WTC11 (cell line): ENCODE measurements at regions not wholly inside any gene's neighbourhood (a gene's known extent, or its start where the extent isn't known, plus 50 kb on each side); places are given as distances from the start of the nearest gene placed in this dataset.

Experiments
- CREB1 ChIP-seq: sonication (generic); formaldehyde crosslinking; IDR thresholded peaks from 2 replicates; pipeline ENCODE4 v1.8.0; 2023; ENCODE audit warnings: mild to moderate bottlenecking, missing genetic modification reagents
- CTCF ChIP-seq: fragments of 200-600 bp; IDR thresholded peaks from 2 replicates; pipeline ENCODE4 v1.8.0; 2022; ENCODE audit warnings: antibody characterized with exemption
- ESRRA ChIP-seq: sonication (generic); formaldehyde crosslinking; IDR thresholded peaks from 2 replicates; pipeline ENCODE4 v1.8.1; 2022; ENCODE audit warnings: mild to moderate bottlenecking, missing genetic modification reagents, borderline replicate concordance
- FOXK1 ChIP-seq: sonication (generic); formaldehyde crosslinking; IDR thresholded peaks from 2 replicates; pipeline ENCODE4 v1.8.0; 2022; ENCODE audit warnings: mild to moderate bottlenecking, moderate library complexity, missing genetic modification reagents
- JUN ChIP-seq: sonication (generic); formaldehyde crosslinking; IDR thresholded peaks from 2 replicates; pipeline ENCODE4 v1.8.0; 2023; ENCODE audit warnings: mild to moderate bottlenecking, missing genetic modification reagents
- KAT7 ChIP-seq: sonication (generic); formaldehyde crosslinking; IDR thresholded peaks from 2 replicates; pipeline ENCODE4 v1.8.1; 2023; ENCODE audit warnings: missing genetic modification reagents, mild to moderate bottlenecking, borderline replicate concordance
- MAX ChIP-seq: sonication (generic); formaldehyde crosslinking; IDR thresholded peaks from 2 replicates; pipeline ENCODE4 v1.8.0; 2022; ENCODE audit warnings: mild to moderate bottlenecking, missing genetic modification reagents
- NFYB ChIP-seq: sonication (generic); formaldehyde crosslinking; conservative IDR thresholded peaks from 2 replicates; pipeline ENCODE4 v1.8.0; 2022; ENCODE audit warnings: low read depth, missing genetic modification reagents
- USF2 ChIP-seq: sonication (generic); formaldehyde crosslinking; IDR thresholded peaks from 2 replicates; pipeline ENCODE4 v1.8.1; 2023; ENCODE audit warnings: mild to moderate bottlenecking, missing genetic modification reagents, moderate library complexity
- ZNF423 ChIP-seq: fragments of 250-450 bp; sonication (Bioruptor Pico); IDR thresholded peaks from 2 replicates; pipeline ENCODE4 v2.1.2; 2022; ENCODE audit warnings: mild to moderate bottlenecking, moderate library complexity
- TF ChIP-seq, protein P1 (sequence below): fragments of 250-450 bp; sonication (Bioruptor Pico); IDR thresholded peaks from 2 replicates; pipeline ENCODE4 v1.9.0; 2021; ENCODE audit warnings: moderate library complexity, mild to moderate bottlenecking, inconsistent platforms, borderline replicate concordance
- TF ChIP-seq, protein P2 (sequence below): sonication (generic); formaldehyde crosslinking; IDR thresholded peaks from 2 replicates; pipeline ENCODE4 v1.8.0; 2022; ENCODE audit warnings: mild to moderate bottlenecking, missing genetic modification reagents
- TF ChIP-seq, protein P3 (sequence below): sonication (generic); formaldehyde crosslinking; conservative IDR thresholded peaks from 2 replicates; pipeline ENCODE4 v1.8.1; 2022; ENCODE audit warnings: mild to moderate bottlenecking, missing genetic modification reagents

DNA sequence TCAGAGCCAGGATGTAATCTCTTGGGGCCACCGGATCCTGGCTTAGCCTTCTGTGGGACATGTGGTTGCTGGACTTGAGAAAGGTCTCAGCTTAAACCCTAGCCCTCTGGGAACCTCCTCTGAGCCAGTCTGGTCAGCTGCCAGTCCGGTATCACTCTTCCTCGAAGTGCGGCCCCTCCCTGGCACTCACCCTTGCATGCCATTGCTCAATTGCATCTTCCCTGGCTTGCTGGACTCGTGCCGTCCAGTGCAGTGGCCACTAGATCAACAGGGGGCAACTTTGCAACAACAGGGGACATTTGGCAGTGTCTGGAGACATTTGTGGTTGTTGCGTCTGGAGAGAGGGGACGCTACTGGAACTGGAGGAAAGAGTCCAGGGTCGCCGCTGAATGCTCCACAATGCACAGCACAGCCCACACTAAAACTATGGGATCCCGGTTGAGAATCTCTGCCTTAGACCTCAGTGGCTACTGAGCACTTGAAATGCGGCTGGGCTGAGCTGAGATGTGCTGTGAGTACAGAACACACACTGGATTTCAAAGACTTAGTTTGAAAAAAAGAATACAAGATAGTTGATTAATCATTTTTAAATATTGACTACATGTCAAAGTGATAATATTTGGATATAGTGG is 152.1 kb downstream of the TFAP2C start:
- TF ChIP-seq CTCF (no peak), CREB1 (no peak), JUN (CRISPR knock-in tag) (no peak), ZNF423 (no peak), KAT7 (CRISPR knock-in tag) (no peak), ESRRA (CRISPR knock-in tag) (no peak), FOXK1 (CRISPR knock-in tag) (no peak), MAX (CRISPR knock-in tag) (no peak), NFYB (CRISPR knock-in tag) (no peak), USF2 (no peak)
- TF ChIP-seq, protein P1, sequence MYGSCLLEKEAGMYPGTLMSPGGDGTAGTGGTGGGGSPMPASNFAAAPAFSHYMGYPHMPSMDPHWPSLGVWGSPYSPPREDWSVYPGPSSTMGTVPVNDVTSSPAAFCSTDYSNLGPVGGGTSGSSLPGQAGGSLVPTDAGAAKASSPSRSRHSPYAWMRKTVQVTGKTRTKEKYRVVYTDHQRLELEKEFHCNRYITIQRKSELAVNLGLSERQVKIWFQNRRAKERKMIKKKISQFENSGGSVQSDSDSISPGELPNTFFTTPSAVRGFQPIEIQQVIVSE (CRISPR knock-in tag): no peak
- TF ChIP-seq, protein P2, sequence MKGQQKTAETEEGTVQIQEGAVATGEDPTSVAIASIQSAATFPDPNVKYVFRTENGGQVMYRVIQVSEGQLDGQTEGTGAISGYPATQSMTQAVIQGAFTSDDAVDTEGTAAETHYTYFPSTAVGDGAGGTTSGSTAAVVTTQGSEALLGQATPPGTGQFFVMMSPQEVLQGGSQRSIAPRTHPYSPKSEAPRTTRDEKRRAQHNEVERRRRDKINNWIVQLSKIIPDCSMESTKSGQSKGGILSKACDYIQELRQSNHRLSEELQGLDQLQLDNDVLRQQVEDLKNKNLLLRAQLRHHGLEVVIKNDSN (CRISPR knock-in tag): no peak
- TF ChIP-seq, protein P3, sequence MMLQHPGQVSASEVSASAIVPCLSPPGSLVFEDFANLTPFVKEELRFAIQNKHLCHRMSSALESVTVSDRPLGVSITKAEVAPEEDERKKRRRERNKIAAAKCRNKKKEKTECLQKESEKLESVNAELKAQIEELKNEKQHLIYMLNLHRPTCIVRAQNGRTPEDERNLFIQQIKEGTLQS (CRISPR knock-in tag): no peak
